ENCODE measurements at regions not wholly inside any gene's neighbourhood (a gene's known extent, or its start where the extent isn't known, plus 50 kb on each side); places are given as distances from the start of the nearest gene placed in this dataset.

- H2AFZ ChIP-seq (ENCODE audit: low read depth, low read length, poor library complexity, severe bottlenecking) = no peak overlapping the region
- ChIA-PET CTCF (no interaction called here), POLR2A (no interaction called here), RAD21 (ENCODE audit: low non-redundant PET in 1 of 2, low total read pairs in 2 of 2, uncharacterized antibody in 2 of 2, unreplicated experiment in 2 of 2) (no interaction called here)
- no peaks in the 10 kb centered on the region for H4K20me1 ChIP-seq (ENCODE audit: insufficient read depth)
- DNase-seq (ENCODE audit: low read depth, low spot score) (no peak), ATAC-seq (no peak)
- H3K9ac ChIP-seq (ENCODE audit: low read length) = no peak overlapping the region
- no peak for TF ChIP-seq EZH2 (IDR thresholded peaks at IDR 0.05)
- TF ChIP-seq ZFX (IDR thresholded peaks at IDR 0.05) = no peak
- TF ChIP-seq SP1 (IDR thresholded peaks at IDR 0.05; ENCODE audit: low read depth) = no peak
- TF ChIP-seq ZBTB33 (IDR thresholded peaks at IDR 0.05; ENCODE audit: extremely low read depth, insufficient replicate concordance, low read length) = no peak
- no peak for TF ChIP-seq SRF (IDR thresholded peaks at IDR 0.05; ENCODE audit: low read depth)
- TF ChIP-seq SIN3A (IDR thresholded peaks at IDR 0.05; ENCODE audit: low read depth) = no peak
- no peak for TF ChIP-seq POLR2AphosphoS5 (IDR thresholded peaks at IDR 0.05; ENCODE audit: low read depth, low read length)
- TF ChIP-seq EZH2phosphoT487 (IDR thresholded peaks at IDR 0.05; ENCODE audit: borderline replicate concordance) = no peak
- no peak for TF ChIP-seq EGR1 (IDR thresholded peaks at IDR 0.05; ENCODE audit: low read depth)
- no peak for TF ChIP-seq CBX3 (IDR thresholded peaks at IDR 0.05; ENCODE audit: low read depth)
- TF ChIP-seq, protein P1, sequence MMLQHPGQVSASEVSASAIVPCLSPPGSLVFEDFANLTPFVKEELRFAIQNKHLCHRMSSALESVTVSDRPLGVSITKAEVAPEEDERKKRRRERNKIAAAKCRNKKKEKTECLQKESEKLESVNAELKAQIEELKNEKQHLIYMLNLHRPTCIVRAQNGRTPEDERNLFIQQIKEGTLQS (IDR thresholded peaks at IDR 0.05) = no peak
- TF ChIP-seq FOSL1 (IDR thresholded peaks at IDR 0.05; ENCODE audit: low read depth) = no peak
- TF ChIP-seq, protein P2, sequence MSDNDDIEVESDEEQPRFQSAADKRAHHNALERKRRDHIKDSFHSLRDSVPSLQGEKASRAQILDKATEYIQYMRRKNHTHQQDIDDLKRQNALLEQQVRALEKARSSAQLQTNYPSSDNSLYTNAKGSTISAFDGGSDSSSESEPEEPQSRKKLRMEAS (IDR thresholded peaks at IDR 0.05) = no peak
- TF ChIP-seq YY1 (IDR thresholded peaks at IDR 0.05; ENCODE audit: extremely low read depth, insufficient replicate concordance, low read depth, low read length) = no peak
- TF ChIP-seq CTCF (IDR thresholded peaks at IDR 0.05 in 2 of 3, conservative IDR thresholded peaks at IDR 0.05 in 1 of 3; ENCODE audit: borderline replicate concordance in 1 of 3, insufficient read depth in 1 of 3, low read depth in 2 of 3, low read length in 2 of 3) = no peak
- H3K27me3 ChIP-seq (ENCODE audit: insufficient read depth, low read length) = peaks cover 5% of the 10 kb centered on the region; the same call in 1 of the 2 replicates
- no TSS peak for BruUV-seq (replicated peaks)
- H3K27ac ChIP-seq (ENCODE audit: low read depth, low read length) = no peak overlapping the region
- H3K4me1 ChIP-seq (ENCODE audit: control insufficient read depth in 1 of 2, insufficient read depth in 2 of 2, low read length in 2 of 2) = no peaks in the 10 kb centered on the region
- H3K4me3 ChIP-seq (replicated peaks in 1 of 2; ENCODE audit: low read depth in 1 of 2, low read length in 2 of 2) = no peak overlapping the region
- no peaks in the 10 kb centered on the region for H3K79me2 ChIP-seq (ENCODE audit: insufficient read depth, low read length)
- H3K4me2 ChIP-seq (ENCODE audit: low read length) = no peak overlapping the region
- no peaks in the 10 kb centered on the region for H3K36me3 ChIP-seq (ENCODE audit: control insufficient read depth in 1 of 2, insufficient read depth in 2 of 2, low read length in 2 of 2)
- intact Hi-C loops (cut with micrococcal nuclease) = no loop called here
- no peaks in the 10 kb centered on the region for H3K9me2 ChIP-seq (ENCODE audit: insufficient read depth)
- H3K9me3 ChIP-seq (ENCODE audit: control insufficient read depth in 1 of 2, insufficient read depth in 1 of 2, low read depth in 1 of 2, low read length in 2 of 2) = no peaks in the 10 kb centered on the region
Measured at GRCh38 chr21:43270800-43271301, 102.0 kb downstream of the CRYAA start.

Measured in HCT116 (cell line).